Hepatocyte (in vitro differentiated cells): ENCODE measurements at regions not wholly inside any gene's neighbourhood (a gene's known extent, or its start where the extent isn't known, plus 50 kb on each side); places are given as distances from the start of the nearest gene placed in this dataset.

Experiments
- CTCF ChIP-seq: fragments of 200-600 bp; sonication (generic); IDR thresholded peaks from 2 replicates; pipeline ENCODE4 v1.5.1; 2016; ENCODE audit warnings: antibody characterized with exemption, mild to moderate bottlenecking; ENCODE audit not compliant: poor library complexity
- EZH2phosphoT487 ChIP-seq: fragments of 200-600 bp; sonication (generic); IDR thresholded peaks from one replicate; pipeline ENCODE4 v1.6.1; 2018; ENCODE audit warnings: antibody characterized with exemption, mild to moderate bottlenecking, low read depth, moderate library complexity; ENCODE audit not compliant: unreplicated experiment, severe bottlenecking

DNA sequence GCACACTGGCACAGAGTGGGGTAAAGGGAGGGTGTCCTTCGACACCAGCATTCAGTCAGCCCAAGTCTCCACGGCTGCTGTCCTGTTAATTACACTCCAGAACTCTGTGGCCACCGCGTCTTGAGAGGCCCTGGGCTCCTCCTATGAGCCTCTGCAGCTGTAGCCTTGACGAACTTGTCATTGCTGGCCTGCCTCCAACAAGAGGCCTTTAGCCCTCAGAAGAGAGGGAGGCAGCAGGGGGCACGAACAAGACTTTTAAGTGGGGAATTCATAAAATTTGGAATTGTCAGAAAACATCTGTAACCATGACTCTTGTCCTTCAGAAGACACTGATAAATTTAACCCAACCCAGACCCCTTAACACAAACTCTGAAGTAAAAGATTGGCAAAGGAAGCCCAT is 241.9 kb downstream of the UQCRFS1 start:
- TF ChIP-seq CTCF: no peak
- TF ChIP-seq EZH2phosphoT487: no peak
